ENCODE measurements at regions not wholly inside any gene's neighbourhood (a gene's known extent, or its start where the extent isn't known, plus 50 kb on each side); places are given as distances from the start of the nearest gene placed in this dataset.

DNA sequence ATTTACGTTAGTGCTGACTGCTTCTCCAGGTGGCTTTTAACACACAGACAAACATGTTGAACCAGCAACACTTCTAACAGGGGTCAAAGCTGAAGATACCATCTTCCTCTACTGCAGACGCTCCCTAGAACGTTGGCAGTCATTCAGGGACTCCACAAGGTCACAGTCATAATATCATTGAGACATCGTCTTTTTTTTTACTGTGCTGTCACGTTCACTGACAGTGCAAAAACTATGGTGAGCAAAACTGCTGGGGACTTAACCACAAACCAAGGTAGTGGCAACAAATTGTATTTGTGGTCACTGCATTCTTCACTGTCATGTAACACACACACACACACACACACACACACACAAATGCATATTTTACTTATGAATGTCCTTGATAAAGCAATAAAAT lies 244.9 kb downstream of the CASP12 start:
- ATAC-seq: peak; percentile 28
- DNase-seq: no peak
- Histone ChIP-seq H3K36me3 (no peaks in the 10 kb centered on the region), H3K27me3 (no peaks in the 10 kb centered on the region), H3K9me3 (no peaks in the 10 kb centered on the region), H3K4me1 (peaks cover 8% of the 10 kb centered on the region), H3K27ac (no peak overlapping the region), H3K4me3 (peak overlapping the region; percentile 11)
- intact Hi-C loops (cut with DNase I): no loop called here
- TF ChIP-seq, protein P1, sequence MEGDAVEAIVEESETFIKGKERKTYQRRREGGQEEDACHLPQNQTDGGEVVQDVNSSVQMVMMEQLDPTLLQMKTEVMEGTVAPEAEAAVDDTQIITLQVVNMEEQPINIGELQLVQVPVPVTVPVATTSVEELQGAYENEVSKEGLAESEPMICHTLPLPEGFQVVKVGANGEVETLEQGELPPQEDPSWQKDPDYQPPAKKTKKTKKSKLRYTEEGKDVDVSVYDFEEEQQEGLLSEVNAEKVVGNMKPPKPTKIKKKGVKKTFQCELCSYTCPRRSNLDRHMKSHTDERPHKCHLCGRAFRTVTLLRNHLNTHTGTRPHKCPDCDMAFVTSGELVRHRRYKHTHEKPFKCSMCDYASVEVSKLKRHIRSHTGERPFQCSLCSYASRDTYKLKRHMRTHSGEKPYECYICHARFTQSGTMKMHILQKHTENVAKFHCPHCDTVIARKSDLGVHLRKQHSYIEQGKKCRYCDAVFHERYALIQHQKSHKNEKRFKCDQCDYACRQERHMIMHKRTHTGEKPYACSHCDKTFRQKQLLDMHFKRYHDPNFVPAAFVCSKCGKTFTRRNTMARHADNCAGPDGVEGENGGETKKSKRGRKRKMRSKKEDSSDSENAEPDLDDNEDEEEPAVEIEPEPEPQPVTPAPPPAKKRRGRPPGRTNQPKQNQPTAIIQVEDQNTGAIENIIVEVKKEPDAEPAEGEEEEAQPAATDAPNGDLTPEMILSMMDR (IDR thresholded peaks at IDR 0.05): no peak

DNA sequence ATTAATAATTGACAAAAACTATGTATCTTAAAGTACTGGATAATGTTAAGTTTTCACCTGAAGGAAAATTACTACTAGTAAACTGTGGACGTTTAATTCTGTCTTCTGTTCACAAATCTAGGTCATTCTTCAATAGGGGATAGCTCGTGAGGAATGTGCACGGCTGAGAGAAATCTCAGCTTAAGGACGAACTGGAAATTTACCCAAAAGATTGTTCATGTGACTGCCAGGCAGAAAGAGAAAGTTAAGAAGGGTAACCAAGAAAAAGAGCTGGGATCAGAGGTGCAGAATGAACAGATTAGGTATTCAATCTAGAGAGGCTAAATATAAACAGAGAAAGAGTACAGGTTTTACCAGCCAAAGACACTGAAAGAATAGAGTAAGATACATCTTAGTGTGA lies 245.3 kb downstream of the CASP12 start:
- no peaks in the 10 kb centered on the region for H3K27me3 ChIP-seq
- ATAC-seq: no peak
- H3K9me3 ChIP-seq: no peaks in the 10 kb centered on the region
- peak overlapping the region; percentile 11 for H3K4me3 ChIP-seq
- peaks cover 8% of the 10 kb centered on the region for H3K4me1 ChIP-seq
- intact Hi-C loops (cut with DNase I): no loop called here
- H3K36me3 ChIP-seq: no peaks in the 10 kb centered on the region
- no peak overlapping the region for H3K27ac ChIP-seq
- TF ChIP-seq, protein P1 (IDR thresholded peaks at IDR 0.05): no peak
- DNase-seq: no peak

DNA sequence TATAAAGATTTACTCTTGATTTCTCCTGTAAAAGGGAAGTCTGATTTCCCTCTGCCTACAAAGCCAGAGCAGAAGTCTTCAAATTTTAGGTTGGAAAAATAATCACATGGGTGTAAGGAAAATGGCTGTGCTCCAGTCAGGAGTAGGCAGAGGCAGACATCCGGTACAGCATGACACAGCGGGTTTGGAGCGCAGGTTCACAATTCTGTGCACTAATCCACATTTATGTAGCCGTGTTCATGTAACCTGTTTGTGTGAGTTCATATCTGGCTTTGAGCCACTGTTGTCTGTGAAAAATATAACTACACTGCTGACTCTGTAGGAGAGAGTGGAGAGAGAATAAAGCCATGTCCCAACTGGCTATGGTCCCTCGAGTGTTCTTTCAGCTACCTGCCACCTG lies 248.0 kb downstream of the CASP12 start:
- TF ChIP-seq, protein P1 (IDR thresholded peaks at IDR 0.05): no peak
- Histone ChIP-seq H3K9me3 (no peaks in the 10 kb centered on the region), H3K27me3 (no peaks in the 10 kb centered on the region), H3K4me1 (peaks cover 8% of the 10 kb centered on the region), H3K27ac (no peak overlapping the region), H3K36me3 (no peaks in the 10 kb centered on the region), H3K4me3 (no peak overlapping the region)
- no peak for ATAC-seq
- intact Hi-C loops (cut with DNase I): no loop called here
- no peak for DNase-seq

DNA sequence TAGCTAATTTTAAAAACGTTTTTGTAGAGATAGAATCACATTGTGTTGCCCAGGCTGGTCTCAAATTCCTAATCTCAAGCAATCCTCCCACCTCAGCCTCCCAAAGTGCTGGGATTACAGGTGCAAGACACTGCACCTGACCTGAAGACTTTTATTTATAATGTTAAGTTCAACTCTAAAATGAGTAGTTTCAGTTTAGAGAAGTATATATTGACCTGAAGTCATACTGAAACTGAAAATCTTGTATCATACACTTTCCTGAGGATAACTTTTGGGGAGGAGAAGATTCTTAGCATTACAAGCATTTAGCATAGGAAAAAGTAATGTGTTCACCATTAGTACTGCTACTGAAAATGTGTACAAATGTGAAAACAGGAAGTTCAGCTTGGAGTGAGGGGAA lies 249.3 kb downstream of the CASP12 start:
- H3K27me3 ChIP-seq: no peaks in the 10 kb centered on the region
- DNase-seq (no peak), ATAC-seq (no peak)
- peaks cover 5% of the 10 kb centered on the region for H3K4me1 ChIP-seq
- H3K9me3 ChIP-seq: no peaks in the 10 kb centered on the region
- no peaks in the 10 kb centered on the region for H3K36me3 ChIP-seq
- intact Hi-C loops (cut with DNase I): no loop called here
- TF ChIP-seq, protein P1 (IDR thresholded peaks at IDR 0.05): no peak
- no peak overlapping the region for H3K4me3 ChIP-seq
- no peak overlapping the region for H3K27ac ChIP-seq

DNA sequence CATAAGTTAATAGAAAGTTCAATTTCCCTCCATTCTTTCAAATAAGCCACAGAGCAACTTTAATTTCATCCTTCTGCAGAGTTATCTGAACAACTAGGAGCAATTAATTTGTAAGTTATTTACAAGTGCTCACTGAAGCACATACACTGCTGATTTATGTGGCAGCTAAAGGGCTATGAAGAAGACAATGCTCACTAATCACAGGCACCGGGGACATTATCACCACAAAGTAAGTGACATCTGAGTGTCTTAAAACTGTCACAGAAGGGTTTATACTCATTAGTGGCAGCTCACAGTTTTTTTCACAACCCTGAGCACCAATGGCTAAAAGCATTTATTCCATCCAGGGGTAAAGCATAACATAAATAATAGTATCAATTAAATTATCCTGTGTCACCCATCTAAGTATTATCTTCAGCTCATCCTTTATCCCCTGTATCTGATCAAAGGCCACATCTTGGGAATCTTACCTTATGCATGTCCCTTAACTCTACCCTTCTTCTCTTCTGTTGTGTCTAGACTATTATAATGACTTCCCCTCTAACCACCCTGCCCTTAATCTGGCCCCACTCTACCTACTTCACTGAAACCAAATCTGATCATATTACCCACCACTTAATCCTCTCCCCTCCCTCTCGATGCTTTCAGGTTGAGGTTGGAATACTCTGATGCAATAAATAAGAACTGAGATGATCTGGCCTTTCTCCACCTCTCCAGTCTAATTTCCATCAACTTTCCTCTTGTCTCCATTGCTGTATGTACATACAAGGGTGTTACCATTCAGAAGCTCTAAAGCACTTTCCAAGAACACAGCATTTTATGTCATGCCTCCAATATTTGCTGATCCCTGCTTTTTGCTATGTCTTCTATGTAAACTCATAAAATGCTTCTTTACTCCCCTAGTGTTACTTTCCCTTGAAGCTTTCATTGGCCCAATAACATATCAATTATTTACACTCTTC lies 252.7 kb downstream of the CASP12 start:
- H3K27me3 ChIP-seq: no peaks in the 10 kb centered on the region
- H3K9me3 ChIP-seq: no peaks in the 10 kb centered on the region
- H3K36me3 ChIP-seq: no peaks in the 10 kb centered on the region
- DNase-seq: no peak
- no peak overlapping the region for H3K4me3 ChIP-seq
- intact Hi-C loops (cut with DNase I): no loop called here
- no peak for ATAC-seq
- H3K27ac ChIP-seq: no peak overlapping the region
- TF ChIP-seq, protein P1 (IDR thresholded peaks at IDR 0.05): no peak
- H3K4me1 ChIP-seq: no peaks in the 10 kb centered on the region
